PFSK-1 (cell line): ENCODE measurements at regions not wholly inside any gene's neighbourhood (a gene's known extent, or its start where the extent isn't known, plus 50 kb on each side); places are given as distances from the start of the nearest gene placed in this dataset.

Source experiments
- FOXP2 ChIP-seq: optimal IDR thresholded peaks from 2 replicates; pipeline ENCODE3; 2011; ENCODE audit warnings: borderline replicate concordance, control low read depth, inconsistent platforms; ENCODE audit not compliant: insufficient read depth; ENCODE audit errors: extremely low read length, extremely low read depth
- POLR2AphosphoS5 ChIP-seq: IDR thresholded peaks from 2 replicates; pipeline ENCODE4 v1.6.1; 2012; ENCODE audit warnings: low read depth, mild to moderate bottlenecking, control low read depth, low read length, moderate library complexity
- REST ChIP-seq, 2 experiments: IDR thresholded peaks; 2 replicates each; pipeline versions ENCODE4 v1.6.1 to v1.8.0; 2011 to 2012; ENCODE audit warnings: low read depth in 2 of 2, low read length in 2 of 2, control low read depth in 1 of 2, inconsistent platforms in 1 of 2, mild to moderate bottlenecking in 1 of 2, moderate library complexity in 1 of 2; ENCODE audit not compliant: insufficient read depth in 1 of 2
- SIN3A ChIP-seq: IDR thresholded peaks from 2 replicates; pipeline ENCODE4 v1.6.1; 2012; ENCODE audit warnings: mild to moderate bottlenecking, low read length, moderate library complexity, borderline replicate concordance; ENCODE audit not compliant: insufficient read depth
- TAF1 ChIP-seq: IDR thresholded peaks from 2 replicates; pipeline ENCODE4 v1.6.1; 2012; ENCODE audit warnings: low read length, control low read depth, borderline replicate concordance; ENCODE audit not compliant: insufficient read depth

- TF ChIP-seq REST (IDR thresholded peaks at IDR 0.05; ENCODE audit: insufficient read depth in 1 of 2, low read depth in 2 of 2, low read length in 2 of 2), result no peak
- peak; percentile 35; the same call in 1 of the 2 replicates for TF ChIP-seq SIN3A
- no peak for TF ChIP-seq FOXP2
These were observed 514.7 kb upstream of the CDH7 start for GRCh38 chr18:65235966-65236624.

GRCh38 chr18:65230311-65230710 is 520.5 kb upstream of the CDH7 start:
- TF ChIP-seq TAF1, result no peak
- TF ChIP-seq FOXP2, result no peak
- TF ChIP-seq REST (IDR thresholded peaks at IDR 0.05; ENCODE audit: insufficient read depth in 1 of 2, low read depth in 2 of 2, low read length in 2 of 2), result no peak
- no peak for TF ChIP-seq SIN3A

GRCh38 chr18:65227970-65228369 is 522.8 kb upstream of the CDH7 start:
- TF ChIP-seq FOXP2, result no peak
- no peak for TF ChIP-seq REST (IDR thresholded peaks at IDR 0.05; ENCODE audit: insufficient read depth in 1 of 2, low read depth in 2 of 2, low read length in 2 of 2)
- TF ChIP-seq SIN3A, result no peak
- no peak for TF ChIP-seq TAF1
- TF ChIP-seq POLR2AphosphoS5, result no peak

- TF ChIP-seq SIN3A, result no peak
- TF ChIP-seq FOXP2, result no peak
- no peak for TF ChIP-seq REST (IDR thresholded peaks at IDR 0.05; ENCODE audit: insufficient read depth in 1 of 2, low read depth in 2 of 2, low read length in 2 of 2)
- TF ChIP-seq POLR2AphosphoS5, result no peak
- TF ChIP-seq TAF1, result no peak
These were observed 529.1 kb upstream of the CDH7 start for GRCh38 chr18:65221736-65222135.

- TF ChIP-seq FOXP2 (no peak), REST (IDR thresholded peaks at IDR 0.05; ENCODE audit: insufficient read depth in 1 of 2, low read depth in 2 of 2, low read length in 2 of 2) (no peak), TAF1 (no peak), SIN3A (no peak), POLR2AphosphoS5 (no peak)
These were observed 529.7 kb upstream of the CDH7 start for GRCh38 chr18:65221115-65221514.
